GM21825 (cell line): ENCODE measurements at regions not wholly inside any gene's neighbourhood (a gene's known extent, or its start where the extent isn't known, plus 50 kb on each side); places are given as distances from the start of the nearest gene placed in this dataset.
A peak's percentile ranks its signal among the peaks of the same experiment; 100 is the strongest.

Experiments used
- ATAC-seq: cut with Tn5 transposase; IDR thresholded peaks from one replicate; pipeline ENCODE4 v1.9.1; 2021; ENCODE audit warnings: mild to moderate bottlenecking, moderate library complexity; ENCODE audit not compliant: unreplicated experiment

DNA sequence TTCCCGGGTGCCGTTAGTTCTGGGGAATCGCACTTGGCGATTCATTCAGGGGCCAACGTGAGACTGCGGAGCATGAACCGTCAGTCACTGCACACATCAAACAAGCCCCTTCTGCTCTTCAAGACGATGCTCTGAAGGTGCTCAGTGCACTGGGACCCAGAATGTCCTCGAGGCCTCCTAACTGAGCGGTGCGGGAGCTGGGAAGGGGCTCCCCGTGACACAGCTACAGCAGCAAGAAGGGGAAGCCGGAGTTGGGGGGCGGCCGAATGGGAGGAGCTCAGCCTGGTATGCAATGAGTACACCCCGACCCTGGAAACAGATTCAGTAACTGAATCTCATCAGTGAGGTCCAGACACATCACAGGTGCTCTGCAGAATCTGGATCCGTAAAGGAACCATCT, 150.8 kb downstream of the SHANK2 start:
- ATAC-seq, result no peak

DNA sequence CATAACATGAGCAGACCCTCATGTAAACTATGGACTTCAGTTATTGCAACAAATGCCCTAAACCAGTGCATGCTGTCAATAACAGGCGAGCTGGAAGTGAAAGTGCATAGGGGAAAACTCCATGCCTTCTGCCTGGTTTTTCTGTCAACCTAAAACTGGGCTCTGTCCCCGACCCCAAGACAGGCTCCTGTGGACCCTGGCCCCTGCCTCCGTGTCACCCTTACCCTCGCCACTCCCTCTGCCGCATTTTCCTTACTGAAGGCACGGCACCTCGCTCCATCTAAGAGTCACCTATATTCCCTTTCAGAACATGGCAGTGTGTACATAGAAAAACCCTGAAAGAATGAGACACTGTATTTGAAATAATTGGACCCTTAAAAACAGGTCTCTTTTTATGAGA, 151.3 kb downstream of the SHANK2 start:
- no peak for ATAC-seq

DNA sequence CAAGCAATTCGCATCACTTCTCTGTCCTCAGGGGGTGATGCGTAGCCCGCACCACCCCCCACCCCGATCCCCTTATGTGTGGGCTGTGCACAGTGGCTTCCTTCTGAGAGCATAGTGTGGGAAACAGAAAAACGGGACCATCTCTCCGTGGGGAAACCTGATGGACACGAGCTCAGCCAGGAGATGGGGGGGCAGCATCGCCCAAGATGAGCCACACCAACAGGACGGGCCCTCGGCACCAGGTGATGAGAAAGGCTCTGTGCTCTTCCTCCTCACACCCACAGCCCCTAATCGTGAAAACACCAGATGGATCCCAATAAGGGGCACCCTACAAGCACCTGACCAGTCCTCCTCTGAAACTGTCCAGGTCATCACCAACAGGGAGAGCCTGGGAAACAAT, 153.6 kb downstream of the SHANK2 start:
- no peak for ATAC-seq

DNA sequence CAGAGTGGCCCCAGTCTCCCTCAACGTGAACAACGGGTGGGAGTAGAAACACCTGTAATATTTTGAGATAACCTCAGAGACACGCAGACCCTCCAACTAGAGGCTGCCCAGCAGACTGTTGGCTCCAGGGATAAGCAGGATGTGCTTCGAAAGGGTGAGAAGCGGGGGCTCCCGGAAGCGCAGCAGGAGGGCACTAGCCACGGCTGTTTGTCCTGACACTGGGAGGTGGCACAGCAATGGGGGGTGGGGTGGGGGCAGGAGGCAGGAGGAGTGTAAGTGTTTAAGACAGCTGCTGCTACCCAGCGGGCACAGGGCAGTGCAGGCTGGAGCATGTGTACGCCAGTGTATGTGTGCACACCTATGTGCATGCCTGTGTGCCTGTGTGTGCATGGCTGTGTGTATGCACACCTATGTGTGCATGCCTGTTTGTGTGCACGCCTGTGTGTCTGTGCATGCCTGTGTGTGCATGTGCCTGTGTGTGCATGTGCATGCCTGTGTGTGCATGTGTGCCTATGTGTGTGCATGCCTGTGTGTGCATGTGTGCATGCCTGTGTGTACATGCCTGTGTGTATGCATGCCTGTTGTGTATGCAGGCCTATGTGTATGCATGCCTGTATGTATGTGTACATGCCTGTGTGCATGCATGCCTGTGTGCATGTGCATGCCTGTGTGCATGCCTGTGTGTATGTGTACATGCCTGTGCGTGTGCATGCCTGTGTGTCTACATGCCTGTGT, 154.7 kb downstream of the SHANK2 start:
- no peak for ATAC-seq

DNA sequence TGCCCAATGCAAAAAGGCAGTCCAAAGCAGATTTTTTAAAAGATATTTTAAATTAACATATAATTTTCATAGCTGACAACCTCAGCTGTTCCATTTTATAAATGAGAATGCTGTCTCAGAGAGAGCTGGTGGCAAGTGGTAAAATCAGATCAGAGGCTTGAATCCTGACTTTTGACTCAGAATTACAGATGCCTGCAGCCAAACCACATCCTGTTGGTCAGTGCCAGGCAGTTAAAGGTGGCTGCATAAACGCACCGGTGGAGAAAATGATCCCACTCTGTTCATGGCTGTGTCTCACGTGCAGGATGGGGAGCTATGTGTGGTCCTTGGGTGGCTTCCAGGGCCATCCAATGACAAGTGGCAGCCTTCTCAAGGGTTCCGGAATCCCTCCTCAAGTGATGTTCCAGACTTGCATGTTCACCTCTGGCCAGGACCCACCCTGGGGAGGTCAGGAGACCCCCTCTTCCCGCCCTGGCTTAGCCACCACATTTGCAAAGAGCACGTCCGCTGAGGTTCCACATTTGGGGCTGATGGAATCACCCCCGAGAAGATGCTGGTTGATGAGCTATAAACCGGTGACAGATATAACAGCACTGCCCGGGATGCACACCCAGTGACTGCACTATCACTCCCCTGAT, 155.5 kb downstream of the SHANK2 start:
- ATAC-seq, result no peak

DNA sequence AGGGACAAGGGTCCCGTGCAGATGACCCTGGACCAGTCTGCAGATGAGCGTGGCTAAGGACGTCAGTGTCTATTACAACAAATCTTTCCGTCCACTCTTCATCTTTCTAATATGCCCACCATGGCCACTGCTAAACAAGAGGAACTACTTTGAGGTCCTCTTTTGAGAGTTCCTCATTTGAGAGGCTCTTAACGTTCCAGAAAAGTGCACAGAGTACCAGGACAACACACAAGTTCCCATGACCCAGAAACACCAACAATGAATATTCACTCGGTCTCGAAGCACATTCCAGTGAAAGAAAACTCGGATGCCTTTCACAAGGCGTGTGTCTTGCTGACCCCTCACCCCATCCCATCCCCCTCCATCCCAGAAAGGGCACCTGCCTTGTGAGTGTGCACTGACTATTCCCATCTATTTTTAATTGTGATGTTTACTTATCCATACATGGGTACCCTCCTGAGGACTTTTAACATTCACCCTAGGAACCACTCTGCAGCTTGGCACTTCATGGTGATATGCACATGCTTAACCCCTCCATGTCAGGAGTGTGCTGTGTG, 157.0 kb downstream of the SHANK2 start:
- ATAC-seq, result no peak

DNA sequence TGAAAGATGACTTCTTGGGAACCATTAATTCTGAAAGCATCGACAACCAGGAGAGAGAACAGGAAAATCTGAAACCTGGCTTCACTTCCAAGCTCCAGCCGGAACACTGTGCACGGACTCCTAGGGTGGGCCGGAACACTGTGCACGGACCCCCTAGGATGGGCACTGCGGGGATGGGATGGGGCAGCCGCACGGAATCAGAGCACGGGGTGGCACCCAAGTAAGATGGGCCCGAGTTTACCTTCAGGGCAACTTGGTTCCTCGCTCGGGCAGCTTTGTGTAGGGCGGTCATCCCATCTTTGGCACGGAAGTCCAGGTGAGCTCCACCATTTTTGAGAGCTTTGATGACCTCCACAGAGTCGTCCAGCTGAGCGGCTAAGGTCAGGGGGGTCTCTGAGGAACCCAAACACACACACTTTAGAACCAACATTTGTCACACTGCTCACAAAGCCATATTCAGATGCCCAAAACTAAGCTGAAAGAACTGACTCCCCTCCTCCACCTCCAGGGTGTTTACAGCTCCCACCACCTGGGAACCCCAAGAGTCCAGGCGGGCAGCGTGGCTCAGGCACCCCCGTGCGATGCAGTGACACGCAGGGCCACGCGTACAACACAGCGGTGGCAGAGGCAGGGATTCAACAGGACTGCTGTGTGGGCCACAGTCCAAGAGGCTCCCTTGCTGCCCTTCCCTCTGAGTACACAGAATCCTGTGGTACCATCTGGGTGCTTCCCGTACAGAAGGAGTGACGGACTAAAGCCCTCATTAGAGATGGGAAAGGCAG, 157.9 kb downstream of the SHANK2 start:
- ATAC-seq, result no peak

DNA sequence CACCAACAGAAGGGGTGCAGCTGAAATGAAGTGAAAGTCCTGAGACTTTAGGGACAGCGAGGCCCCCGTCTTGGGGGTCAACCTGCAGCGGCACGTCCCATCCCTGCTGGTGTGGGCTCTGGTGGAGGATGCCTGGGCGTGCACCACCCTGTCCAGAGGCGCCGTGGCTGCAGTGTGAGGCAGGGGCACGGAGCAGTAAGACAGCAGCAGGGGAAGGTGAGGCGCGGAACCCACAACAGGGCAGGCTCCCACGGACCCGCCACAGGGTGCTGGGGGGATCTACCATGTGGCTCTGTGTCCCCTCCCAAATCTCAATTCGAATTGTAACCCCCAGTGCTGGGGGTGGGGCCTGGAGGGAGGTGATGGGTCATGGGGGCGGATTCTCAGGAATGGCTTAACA, 158.6 kb downstream of the SHANK2 start:
- no peak for ATAC-seq

DNA sequence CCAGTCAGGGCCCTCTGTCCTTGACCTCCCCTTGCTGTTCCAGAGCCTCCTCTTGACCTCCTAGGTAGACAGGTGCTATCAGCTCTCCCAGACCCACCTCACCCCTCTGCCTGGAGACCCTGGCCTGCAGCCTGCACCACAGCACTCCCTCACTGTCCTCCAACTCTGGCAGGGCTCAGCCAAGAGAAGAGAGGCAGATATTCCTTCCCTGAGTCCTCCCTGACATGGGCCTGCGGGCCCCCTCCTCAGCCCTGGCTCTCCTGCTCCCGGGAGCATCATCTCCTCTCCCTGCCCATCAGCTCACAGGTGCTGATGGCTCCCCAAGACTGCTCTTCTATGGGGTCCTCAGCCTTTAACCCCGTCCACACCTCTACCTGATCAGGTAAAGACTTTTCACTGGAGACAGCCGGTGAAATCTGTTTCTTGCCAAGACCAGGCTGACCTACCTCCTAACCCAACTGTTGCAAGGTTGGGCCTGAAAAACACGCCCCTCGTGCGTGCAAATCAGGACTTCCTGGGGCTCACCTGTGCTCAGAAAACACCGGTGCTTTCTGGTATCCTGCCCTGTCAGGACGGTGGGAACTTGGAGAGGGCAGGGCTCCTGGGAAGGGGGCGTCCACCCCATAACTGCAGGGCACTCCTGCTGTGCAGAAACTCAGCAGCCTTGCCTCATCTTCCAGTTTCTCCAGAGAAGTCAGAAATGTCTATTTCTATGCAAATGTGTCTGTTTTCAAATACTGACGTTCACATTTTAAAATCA, 160.7 kb downstream of the SHANK2 start:
- ATAC-seq, result no peak

DNA sequence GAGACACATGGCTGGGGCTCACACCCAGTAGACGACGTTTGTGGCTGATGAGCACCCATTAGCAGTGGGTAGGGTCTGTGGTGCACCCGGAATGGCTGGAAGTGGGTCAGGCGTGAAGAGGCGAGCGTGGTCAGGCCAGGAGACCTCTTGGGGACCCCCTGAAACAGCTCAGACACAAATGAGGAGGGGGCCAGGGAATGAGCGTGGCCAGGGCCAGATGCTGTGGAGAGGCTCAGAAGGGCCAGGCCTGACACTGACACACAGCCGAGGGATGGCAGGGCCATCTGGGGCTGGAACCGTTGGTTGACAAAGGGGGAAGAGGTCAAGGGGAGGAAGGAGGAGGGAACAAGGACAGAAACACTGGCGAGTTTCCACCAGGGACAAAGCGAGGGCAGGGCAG, 162.8 kb downstream of the SHANK2 start:
- ATAC-seq, result no peak

DNA sequence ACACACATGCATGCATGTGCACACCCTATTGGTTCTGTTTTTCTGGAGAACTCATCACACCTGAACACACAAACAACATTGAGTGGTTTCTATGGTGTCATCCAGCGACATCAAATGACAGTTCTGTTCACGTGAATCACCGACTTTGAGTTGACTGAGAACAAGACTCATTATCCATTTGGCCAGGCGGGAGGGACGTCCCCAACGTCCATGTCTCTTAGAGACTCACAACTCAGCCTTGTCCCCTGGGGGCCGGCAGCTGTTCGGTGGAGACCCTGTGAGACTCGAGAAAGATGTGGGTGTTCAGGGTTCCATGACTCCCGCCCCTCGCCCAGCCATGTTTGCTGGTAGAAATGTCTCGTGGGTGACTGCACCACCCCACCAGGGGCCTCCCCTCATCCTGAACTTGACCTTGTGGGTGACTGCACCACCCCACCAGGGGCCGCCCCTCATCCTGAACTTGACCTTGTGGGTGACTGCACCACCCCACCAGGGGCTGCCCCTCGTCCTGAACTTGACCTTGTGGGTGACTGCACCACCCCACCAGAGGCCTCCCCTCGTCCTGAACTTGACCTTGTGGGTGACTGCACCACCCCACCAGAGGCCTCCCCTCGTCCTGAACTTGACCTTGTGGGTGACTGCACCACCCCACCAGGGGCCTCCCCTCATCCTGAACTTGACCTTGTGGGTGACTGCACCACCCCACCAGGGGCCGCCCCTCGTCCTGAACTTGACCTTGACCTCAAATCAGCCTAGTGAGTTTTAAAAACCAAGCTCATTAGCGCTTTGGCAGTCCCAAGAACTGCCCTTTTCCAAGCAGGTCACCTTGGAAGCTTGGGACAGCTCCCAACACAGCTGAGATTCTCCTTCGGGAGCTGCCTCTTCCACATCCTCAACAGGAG, 163.8 kb downstream of the SHANK2 start:
- ATAC-seq, result peak; percentile 67

DNA sequence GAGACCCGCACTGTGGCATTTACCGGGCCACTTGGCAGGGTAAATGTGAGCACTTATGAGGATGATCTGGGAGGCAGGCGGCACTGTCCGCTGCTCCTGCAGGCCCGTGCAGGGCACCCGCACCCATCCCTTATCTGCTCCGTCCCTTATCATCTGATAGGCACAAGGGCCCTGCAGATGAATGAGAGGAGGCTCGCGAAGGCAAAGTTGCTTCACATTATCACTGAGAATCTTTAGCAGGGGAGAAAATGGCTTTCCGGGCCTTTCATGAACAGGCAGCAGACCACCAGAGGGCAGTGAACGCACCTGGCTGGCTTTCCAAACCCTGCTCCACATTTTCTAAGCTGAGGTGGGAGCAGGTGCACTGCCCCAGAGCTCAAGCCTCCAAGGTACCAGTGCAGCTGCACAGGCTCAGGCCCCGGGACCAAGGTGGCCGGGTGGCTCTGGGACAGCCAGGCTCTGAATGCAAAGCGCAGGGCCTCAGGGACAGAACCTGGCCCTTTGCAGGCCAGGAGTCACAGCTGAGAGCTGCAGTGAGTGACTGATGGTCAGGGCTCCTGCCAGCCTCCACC, 165.6 kb downstream of the SHANK2 start:
- no peak for ATAC-seq

DNA sequence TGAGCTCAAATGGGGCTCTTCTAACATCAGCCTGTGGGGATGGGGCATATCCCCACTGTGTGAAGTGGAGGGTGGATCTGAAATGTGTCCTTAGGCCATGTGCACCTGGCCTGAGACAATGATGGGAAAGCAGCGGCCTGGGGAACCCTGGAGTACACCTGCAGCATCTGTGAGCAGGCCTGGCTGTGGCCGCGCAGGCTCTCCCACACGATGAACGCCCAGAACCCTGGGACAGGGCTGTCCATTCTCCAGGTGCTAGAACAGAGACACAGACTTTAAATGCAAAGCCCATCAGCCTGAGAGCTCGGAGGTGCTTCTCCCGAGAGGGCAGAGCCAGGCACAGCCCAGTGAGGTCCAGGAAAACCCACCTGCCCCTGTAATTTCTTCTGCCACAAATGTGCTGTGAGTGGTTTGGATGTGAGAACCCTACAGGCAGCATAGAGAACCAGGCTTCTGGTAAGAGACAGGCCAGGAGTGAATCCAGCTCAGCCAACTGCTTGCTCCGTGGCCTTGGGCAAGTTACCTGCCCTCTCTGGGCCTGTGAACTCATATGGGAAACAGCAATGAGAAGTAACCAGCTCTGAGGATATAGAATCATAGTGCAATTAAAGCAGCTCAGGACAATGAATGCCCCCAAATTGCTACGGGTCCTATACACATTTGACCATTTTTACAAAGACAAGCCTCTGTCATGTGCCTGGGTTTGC, 167.9 kb downstream of the SHANK2 start:
- no peak for ATAC-seq

DNA sequence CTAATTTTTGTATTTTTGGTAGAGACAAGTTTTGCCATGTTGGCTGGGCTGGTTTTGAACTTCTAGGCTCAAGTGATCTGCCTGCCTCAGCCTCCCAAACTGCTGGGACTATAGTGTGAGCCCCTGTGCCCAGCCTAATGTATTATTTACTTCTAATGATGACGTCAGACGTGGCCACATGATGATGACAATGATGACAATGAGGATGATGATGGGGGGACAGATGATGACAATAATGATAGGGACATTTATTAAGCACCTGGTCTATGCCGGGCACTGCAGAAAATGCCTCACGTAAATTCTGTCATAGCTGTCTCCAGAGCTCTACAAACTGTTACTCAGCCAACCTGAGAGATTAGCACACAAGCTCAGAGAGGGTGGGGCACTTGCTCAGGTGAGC, 169.3 kb downstream of the SHANK2 start:
- no peak for ATAC-seq

DNA sequence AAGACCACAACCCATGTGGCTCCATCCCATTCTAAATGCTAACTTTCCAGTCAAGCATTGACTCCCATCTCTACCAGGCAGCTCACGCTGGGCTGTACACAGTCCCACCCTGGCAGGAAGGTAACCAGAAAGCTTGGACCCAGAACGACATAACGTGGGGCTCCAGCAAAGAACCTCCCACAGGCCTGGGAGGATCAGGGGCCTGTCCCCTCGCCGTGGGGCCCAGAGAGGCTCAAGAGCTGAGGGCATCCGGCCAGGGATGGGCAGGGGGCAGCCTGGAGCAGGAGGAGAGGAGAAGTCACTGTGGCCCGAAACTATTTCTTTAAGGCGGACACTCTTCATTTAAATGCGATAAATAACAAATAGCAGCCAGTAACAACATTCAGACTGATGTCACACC, 169.9 kb downstream of the SHANK2 start:
- no peak for ATAC-seq

DNA sequence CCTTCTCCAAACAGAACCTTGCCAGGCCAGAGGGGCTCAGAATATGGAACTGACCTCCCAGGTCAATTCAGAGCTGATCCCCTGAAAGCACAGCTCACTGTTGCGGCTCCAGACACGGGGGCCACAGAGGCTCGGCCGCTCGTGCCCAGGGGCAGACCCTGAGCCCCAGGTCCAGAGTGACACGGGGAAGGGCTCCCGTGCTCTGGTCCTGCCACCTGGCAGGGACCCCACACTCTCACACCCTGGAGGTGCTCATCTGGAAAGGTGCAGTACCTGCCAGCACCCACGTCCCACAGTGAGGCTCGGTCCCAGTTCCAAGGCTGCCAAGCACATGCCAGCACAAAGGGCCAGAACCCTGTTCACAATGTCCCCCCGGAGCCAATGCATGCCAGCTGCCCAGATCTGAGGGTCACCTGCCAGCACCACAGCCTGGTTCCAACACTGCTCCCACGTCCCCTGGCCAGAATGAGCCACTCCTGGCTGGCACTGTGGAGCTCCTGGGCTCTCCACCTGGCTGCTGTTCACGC, 170.6 kb downstream of the SHANK2 start:
- no peak for ATAC-seq

DNA sequence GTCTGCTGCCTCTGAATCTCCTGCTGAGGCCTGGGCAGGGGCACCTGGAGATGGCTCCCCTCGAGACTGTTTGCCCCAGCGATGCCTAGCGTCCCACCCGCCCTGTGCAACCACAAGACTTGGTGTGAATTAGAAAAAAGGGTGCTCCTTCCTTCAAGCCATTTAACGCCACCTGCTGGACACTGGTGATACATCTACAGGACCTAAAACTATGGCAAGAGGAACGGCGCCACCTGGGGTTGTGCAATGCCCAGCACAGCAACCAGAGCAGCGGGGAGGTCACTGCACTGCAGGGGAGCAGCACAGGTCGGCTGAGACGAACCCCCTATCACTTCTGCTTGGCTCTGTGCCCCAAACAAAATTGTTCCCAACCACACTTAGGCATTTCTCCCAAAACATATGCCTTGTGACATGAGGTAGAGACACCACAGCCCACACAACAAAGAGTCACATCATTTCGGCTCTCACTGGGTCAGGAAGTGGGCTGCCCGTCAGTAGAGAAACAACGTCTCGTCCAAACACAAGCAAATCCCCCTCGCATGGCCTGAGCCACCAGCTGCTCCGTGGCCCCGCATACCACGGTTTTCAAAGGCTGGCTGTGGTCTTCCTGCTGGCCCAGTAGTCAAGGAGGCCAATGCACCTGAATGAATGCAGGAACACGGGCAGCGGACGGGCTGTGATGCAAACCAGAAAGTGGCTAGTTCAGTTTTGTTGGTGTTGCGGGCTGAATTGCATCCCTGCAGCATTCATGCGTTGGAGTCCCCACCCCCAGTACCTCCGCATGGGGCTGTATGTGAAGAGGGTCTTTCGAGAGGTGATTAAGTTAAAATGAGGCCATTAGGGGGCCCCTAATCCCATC, 171.9 kb downstream of the SHANK2 start:
- no peak for ATAC-seq

DNA sequence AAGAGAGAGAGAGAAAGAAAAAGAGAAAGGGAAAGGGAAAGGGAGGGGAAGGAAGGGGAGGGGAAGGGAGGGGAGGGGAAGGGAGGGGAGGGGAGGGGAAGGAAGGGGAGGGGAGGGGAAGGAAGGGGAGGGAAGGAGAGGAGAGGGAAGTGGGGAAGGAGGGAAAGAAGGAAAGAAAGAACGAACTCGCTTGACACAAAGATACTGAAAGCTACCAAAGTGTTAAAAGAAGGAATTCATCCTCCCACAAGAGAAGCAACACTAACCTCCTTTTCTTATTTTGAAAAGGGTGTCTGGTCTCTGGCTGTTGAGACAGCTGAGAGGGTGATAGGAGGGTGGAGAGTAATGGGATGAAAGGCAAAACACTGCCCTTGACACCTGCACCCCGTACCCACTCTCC, 172.6 kb downstream of the SHANK2 start:
- no peak for ATAC-seq
